Activated CD8-positive, alpha-beta T cell treated with anti-CD3 and anti-CD28 coated beads for 36 hours (primary cell): ENCODE measurements at regions not wholly inside any gene's neighbourhood (a gene's known extent, or its start where the extent isn't known, plus 50 kb on each side); places are given as distances from the start of the nearest gene placed in this dataset.
"Not testable (repeated sequence)": the region's sequence is repeated elsewhere in the genome, so short reads cannot be mapped to it uniquely, and the experiment has no call there.

Source experiments
- ATAC-seq: fragments of 200-7000 bp; cut with Tn5 transposase; one replicate; pipeline ENCODE4 v1.10.0; 2021; ENCODE audit warnings: mild to moderate bottlenecking, moderate library complexity
- CTCF ChIA-PET: fragments of 350-600 bp; sonication (Branson Sonifier 250); formaldehyde crosslinking; loops from one replicate; lab custom pipeline; 2021; ENCODE audit warnings: antibody characterized with exemption; lab: Charles Lee
- POLR2A ChIA-PET: fragments of 350-600 bp; sonication (Branson Sonifier 250); formaldehyde crosslinking; loops from one replicate; lab custom pipeline; 2021; ENCODE audit warnings: antibody characterized with exemption; lab: Charles Lee
- DNase-seq: peaks from one replicate; pipeline ENCODE4 v3.0.0-alpha.2; 2020
- H3K27ac Mint-ChIP-seq: one replicate; pipeline ENCODE4 v1.8.0; 2021; ENCODE audit warnings: mild to moderate bottlenecking, mixed read lengths
- H3K27me3 Mint-ChIP-seq: one replicate; pipeline ENCODE4 v1.8.0; 2021; ENCODE audit warnings: mixed read lengths
- H3K36me3 Mint-ChIP-seq: one replicate; pipeline ENCODE4 v1.8.0; 2021; ENCODE audit warnings: low read depth, mixed read lengths
- H3K4me1 Mint-ChIP-seq: one replicate; pipeline ENCODE4 v1.8.0; 2021; ENCODE audit warnings: low read depth, mixed read lengths
- H3K4me3 Mint-ChIP-seq: one replicate; pipeline ENCODE4 v1.8.0; 2021; ENCODE audit warnings: mild to moderate bottlenecking, moderate library complexity, mixed read lengths
- H3K9me3 Mint-ChIP-seq: one replicate; pipeline ENCODE4 v1.8.0; 2021; ENCODE audit warnings: mixed read lengths
- intact Hi-C: fragments of 100-400 bp; cut with micrococcal nuclease; formaldehyde crosslinking; loops from one replicate; pipeline ENCODE4 v1.10.0; 2022
- TF ChIP-seq, protein P1 (sequence below): fragments of 200-600 bp; IDR thresholded peaks from one replicate; pipeline ENCODE4 v1.8.0; 2022; ENCODE audit warnings: antibody characterized with exemption, mild to moderate bottlenecking

DNA sequence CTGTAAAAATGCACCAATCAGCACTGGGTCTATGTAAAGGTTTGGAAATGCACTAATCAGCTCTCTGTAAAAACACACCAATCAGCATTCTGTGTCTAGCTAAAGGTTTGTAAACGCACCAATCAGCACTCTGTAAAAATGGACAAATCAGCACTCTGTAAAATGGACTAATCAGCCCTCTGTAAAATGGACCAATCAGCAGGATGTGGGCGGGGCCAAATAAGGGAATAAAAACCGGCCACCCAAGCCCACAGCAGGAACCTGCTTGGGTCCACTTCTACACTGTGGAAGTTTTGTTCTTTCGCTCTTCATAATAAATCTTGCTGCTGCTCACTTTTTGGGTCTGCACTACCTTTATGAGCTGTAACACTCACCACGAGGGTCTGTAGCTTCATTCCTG is 101.0 kb downstream of the SMC2 start:
- POLR2A ChIA-PET, H3K27me3 Mint-ChIP-seq, H3K9me3 Mint-ChIP-seq, H3K36me3 Mint-ChIP-seq, H3K4me3 Mint-ChIP-seq, intact Hi-C loops, CTCF ChIA-PET, DNase-seq, ATAC-seq, H3K27ac Mint-ChIP-seq, H3K4me1 Mint-ChIP-seq: not testable (repeated sequence)

DNA sequence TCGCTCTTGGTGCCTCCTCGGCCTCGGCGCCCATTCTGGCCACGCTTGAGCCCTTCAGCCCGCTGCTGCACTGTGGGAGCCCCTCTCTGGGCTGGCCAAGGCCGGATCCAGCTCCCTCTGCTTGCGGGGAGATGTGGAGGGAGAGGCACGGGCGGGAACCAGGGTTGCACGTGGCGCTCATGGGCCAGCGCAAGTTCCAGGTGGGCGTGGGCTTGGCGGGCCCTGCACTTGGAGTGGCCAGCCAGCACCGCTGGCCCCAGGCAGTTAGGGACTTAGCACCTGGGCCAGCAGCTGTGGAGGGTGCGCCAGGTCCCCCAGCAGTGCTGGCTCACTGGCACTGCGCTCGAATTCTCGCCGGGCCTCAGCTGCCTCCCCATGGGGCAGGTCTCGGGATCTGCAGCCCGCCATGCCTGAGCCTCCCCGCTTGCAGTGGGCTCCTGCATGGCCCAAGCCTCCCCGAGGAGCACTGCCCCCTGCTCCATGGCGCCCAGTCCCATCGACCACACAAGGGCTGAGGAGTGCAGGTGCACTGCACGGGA is 106.4 kb downstream of the SMC2 start:
- H3K9me3 Mint-ChIP-seq = peaks cover under 1% of the 10 kb centered on the region
- ChIA-PET POLR2A (no interaction called here), CTCF (interaction anchor here (0.8 kb wide), 1 partner anchor 25 kb away, joined by 3 read pairs; no protein-coding TSS in a partner anchor)
- DNase-seq (no peak), ATAC-seq (no peak)
- H3K27me3 Mint-ChIP-seq = peaks cover 4% of the 10 kb centered on the region
- TF ChIP-seq, protein P1, sequence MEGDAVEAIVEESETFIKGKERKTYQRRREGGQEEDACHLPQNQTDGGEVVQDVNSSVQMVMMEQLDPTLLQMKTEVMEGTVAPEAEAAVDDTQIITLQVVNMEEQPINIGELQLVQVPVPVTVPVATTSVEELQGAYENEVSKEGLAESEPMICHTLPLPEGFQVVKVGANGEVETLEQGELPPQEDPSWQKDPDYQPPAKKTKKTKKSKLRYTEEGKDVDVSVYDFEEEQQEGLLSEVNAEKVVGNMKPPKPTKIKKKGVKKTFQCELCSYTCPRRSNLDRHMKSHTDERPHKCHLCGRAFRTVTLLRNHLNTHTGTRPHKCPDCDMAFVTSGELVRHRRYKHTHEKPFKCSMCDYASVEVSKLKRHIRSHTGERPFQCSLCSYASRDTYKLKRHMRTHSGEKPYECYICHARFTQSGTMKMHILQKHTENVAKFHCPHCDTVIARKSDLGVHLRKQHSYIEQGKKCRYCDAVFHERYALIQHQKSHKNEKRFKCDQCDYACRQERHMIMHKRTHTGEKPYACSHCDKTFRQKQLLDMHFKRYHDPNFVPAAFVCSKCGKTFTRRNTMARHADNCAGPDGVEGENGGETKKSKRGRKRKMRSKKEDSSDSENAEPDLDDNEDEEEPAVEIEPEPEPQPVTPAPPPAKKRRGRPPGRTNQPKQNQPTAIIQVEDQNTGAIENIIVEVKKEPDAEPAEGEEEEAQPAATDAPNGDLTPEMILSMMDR = no peak
- no peak overlapping the region for H3K4me3 Mint-ChIP-seq
- intact Hi-C loops = no loop called here
- H3K36me3 Mint-ChIP-seq = no peaks in the 10 kb centered on the region
- no peak overlapping the region for H3K27ac Mint-ChIP-seq
- no peaks in the 10 kb centered on the region for H3K4me1 Mint-ChIP-seq

DNA sequence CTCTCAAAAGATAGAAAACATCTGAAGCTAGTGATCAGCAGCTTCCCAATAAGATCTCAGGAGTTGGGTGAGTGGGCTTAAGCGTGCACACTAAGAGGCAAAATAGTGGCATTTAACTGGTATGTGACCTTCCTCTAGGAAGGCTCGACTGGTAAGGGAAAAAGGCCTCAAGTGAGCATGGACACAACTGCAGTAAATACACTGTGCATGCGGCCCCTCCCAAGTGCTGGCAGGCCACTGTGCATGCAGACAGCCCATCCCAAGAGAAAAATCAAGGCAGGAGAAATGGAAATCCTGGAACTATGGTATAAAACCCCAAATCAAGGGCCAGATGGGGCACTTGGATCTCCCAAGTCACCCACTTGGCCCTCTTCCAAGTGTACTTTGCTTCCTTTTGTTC is 112.7 kb downstream of the SMC2 start:
- Mint-ChIP-seq H3K27ac (no peak overlapping the region), H3K4me3 (no peak overlapping the region), H3K4me1 (no peaks in the 10 kb centered on the region), H3K9me3 (no peaks in the 10 kb centered on the region), H3K36me3 (no peaks in the 10 kb centered on the region), H3K27me3 (no peaks in the 10 kb centered on the region)
- TF ChIP-seq, protein P1 = no peak
- ATAC-seq = no peak
- ChIA-PET CTCF (no interaction called here), POLR2A (no interaction called here)
- intact Hi-C loops = no loop called here
- DNase-seq = no peak

DNA sequence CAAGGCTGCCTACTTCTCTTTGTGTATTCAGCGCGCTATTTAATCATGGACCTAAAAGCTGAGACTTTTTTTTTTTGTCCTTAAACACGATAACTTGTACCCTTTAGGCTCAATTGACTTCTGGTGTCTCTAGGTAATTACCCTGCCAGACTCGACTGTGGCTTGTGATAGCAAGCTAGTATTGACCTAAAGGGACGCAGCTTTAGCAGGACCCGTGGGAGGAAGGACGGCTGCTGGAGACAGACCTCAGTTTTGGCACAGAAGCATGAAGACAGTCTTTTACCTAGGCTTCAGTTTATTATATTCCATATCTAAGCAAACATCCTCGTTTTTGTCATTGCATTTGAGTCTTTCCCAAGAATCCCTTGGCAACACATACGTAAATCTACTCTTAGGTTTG is 115.3 kb downstream of the SMC2 start:
- TF ChIP-seq, protein P1 = no peak
- Mint-ChIP-seq H3K27me3 (no peaks in the 10 kb centered on the region), H3K36me3 (no peaks in the 10 kb centered on the region), H3K9me3 (no peaks in the 10 kb centered on the region), H3K4me3 (no peak overlapping the region), H3K27ac (no peak overlapping the region), H3K4me1 (no peaks in the 10 kb centered on the region)
- ChIA-PET CTCF (interaction anchor here (0.7 kb wide), 1 partner anchor 478 kb away, joined by 3 read pairs; no protein-coding TSS in a partner anchor), POLR2A (no interaction called here)
- DNase-seq (no peak), ATAC-seq (no peak)
- intact Hi-C loops = no loop called here

DNA sequence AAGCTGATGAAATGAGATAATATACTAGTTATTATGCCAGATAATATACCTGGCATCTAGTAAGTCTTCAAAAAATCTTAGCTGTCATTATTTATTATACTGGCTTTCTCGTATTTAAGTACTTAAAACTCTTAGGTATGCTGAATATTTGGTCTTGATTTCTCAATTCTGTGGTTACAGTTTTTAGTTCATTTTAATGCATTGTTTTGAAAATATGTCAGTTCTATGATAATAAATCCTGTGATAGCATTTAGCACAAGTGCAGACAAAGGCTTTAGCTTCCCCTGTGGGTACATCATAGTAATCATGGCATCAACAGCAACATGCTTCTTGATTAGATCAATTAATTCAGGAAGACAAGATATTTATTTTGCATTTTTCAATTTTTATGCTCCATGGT is 133.0 kb downstream of the SMC2 start:
- CTCF ChIA-PET = no interaction called here

More for the DNA sequence above, 133.0 kb downstream of the SMC2 start:
- Mint-ChIP-seq H3K27me3 (peaks cover under 1% of the 10 kb centered on the region), H3K9me3 (no peaks in the 10 kb centered on the region), H3K4me3 (no peak overlapping the region), H3K4me1 (no peaks in the 10 kb centered on the region), H3K27ac (no peak overlapping the region), H3K36me3 (no peaks in the 10 kb centered on the region)
- TF ChIP-seq, protein P1 = no peak
- intact Hi-C loops = no loop called here
- DNase-seq (no peak), ATAC-seq (no peak)
- POLR2A ChIA-PET = interaction anchor here (0.7 kb wide), 1 partner anchor 204 kb away, joined by 3 read pairs; no protein-coding TSS in a partner anchor
